ENCODE measurements at regions not wholly inside any gene's neighbourhood (a gene's known extent, or its start where the extent isn't known, plus 50 kb on each side); places are given as distances from the start of the nearest gene placed in this dataset.

GRCh38 chr5:21094619-21095018, 1106.6 kb upstream of the CDH18 start:
- no peak for ATAC-seq
- H3K27me3 Mint-ChIP-seq, result no peaks in the 10 kb centered on the region
- H3K9me3 Mint-ChIP-seq, result peaks cover 0 to 5% (median 3%) of the 10 kb centered on the region in 9 donors
- H3K36me3 Mint-ChIP-seq, result peaks cover 0 to 2% (median 0%) of the 10 kb centered on the region in 3 donors
- H3K27ac Mint-ChIP-seq, result no peak overlapping the region
- POLR2A ChIA-PET, result no interaction called here
- no peak for DNase-seq
- H3K4me1 Mint-ChIP-seq, result no peaks in the 10 kb centered on the region
- H3K4me3 Mint-ChIP-seq, result no peak overlapping the region

GRCh38 chr5:21087766-21088165, 1099.8 kb upstream of the CDH18 start:
- Mint-ChIP-seq H3K4me3 (no peak overlapping the region), H3K36me3 (no peaks in the 10 kb centered on the region), H3K9me3 (peaks cover 3 to 38% (median 11%) of the 10 kb centered on the region in 9 donors), H3K27me3 (no peaks in the 10 kb centered on the region), H3K4me1 (no peaks in the 10 kb centered on the region), H3K27ac (no peak overlapping the region)
- ATAC-seq (no peak), DNase-seq (no peak)
- POLR2A ChIA-PET, result no interaction called here

- no peak overlapping the region for H3K27ac Mint-ChIP-seq
- H3K9me3 Mint-ChIP-seq, result peaks cover 5 to 38% (median 11%) of the 10 kb centered on the region in 9 donors
- no peaks in the 10 kb centered on the region for H3K4me1 Mint-ChIP-seq
- POLR2A ChIA-PET, result no interaction called here
- no peaks in the 10 kb centered on the region for H3K36me3 Mint-ChIP-seq
- no peaks in the 10 kb centered on the region for H3K27me3 Mint-ChIP-seq
- DNase-seq (no peak), ATAC-seq (no peak)
- H3K4me3 Mint-ChIP-seq, result no peak overlapping the region
Observed at GRCh38 chr5:21085791-21086190, 1097.8 kb upstream of the CDH18 start.

- no peak for ATAC-seq
- peaks cover 3 to 18% (median 7%) of the 10 kb centered on the region in 9 donors for H3K9me3 Mint-ChIP-seq
- H3K4me1 Mint-ChIP-seq, result no peaks in the 10 kb centered on the region
- no peak for DNase-seq
- H3K27ac Mint-ChIP-seq, result no peak overlapping the region
- POLR2A ChIA-PET, result no interaction called here
- H3K4me3 Mint-ChIP-seq, result no peak overlapping the region
- H3K36me3 Mint-ChIP-seq, result no peaks in the 10 kb centered on the region
- H3K27me3 Mint-ChIP-seq, result no peaks in the 10 kb centered on the region
Observed at GRCh38 chr5:21071986-21072385, 1084.0 kb upstream of the CDH18 start.

DNA sequence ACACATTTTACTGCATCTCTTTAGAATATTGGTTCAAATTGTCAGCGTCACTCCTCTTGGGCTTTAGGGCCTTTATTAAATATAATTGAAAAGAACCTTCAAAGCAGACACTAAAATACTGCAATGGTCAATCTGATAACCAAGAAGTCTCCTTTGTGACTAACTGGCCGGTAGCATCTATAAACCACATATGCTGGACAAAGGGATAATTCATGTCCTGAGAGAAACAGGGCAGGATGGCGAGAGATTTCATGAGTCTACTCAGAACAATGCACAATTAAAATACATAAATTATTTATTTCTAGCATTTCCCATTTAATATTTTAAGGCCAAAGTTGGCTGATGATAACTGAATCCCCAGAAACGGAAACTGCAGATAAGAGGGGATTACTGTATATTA, 1083.4 kb upstream of the CDH18 start:
- Mint-ChIP-seq H3K27me3 (no peaks in the 10 kb centered on the region), H3K4me1 (no peaks in the 10 kb centered on the region), H3K4me3 (no peak overlapping the region), H3K9me3 (peaks cover 3 to 20% (median 8%) of the 10 kb centered on the region in 9 donors), H3K36me3 (no peaks in the 10 kb centered on the region), H3K27ac (no peak overlapping the region)
- POLR2A ChIA-PET, result no interaction called here
- DNase-seq (no peak), ATAC-seq (no peak)

- peaks cover 3 to 20% (median 8%) of the 10 kb centered on the region in 9 donors for H3K9me3 Mint-ChIP-seq
- H3K4me1 Mint-ChIP-seq, result no peaks in the 10 kb centered on the region
- no peak overlapping the region for H3K27ac Mint-ChIP-seq
- POLR2A ChIA-PET, result no interaction called here
- H3K4me3 Mint-ChIP-seq, result no peak overlapping the region
- no peak for ATAC-seq
- no peak for DNase-seq
- H3K27me3 Mint-ChIP-seq, result no peaks in the 10 kb centered on the region
- no peaks in the 10 kb centered on the region for H3K36me3 Mint-ChIP-seq
Observed at GRCh38 chr5:21070858-21071257, 1082.9 kb upstream of the CDH18 start.

GRCh38 chr5:21067724-21068123, 1079.7 kb upstream of the CDH18 start:
- no peak for DNase-seq
- H3K4me1 Mint-ChIP-seq, result no peaks in the 10 kb centered on the region
- ATAC-seq, result no peak
- POLR2A ChIA-PET, result no interaction called here
- H3K4me3 Mint-ChIP-seq, result no peak overlapping the region
- no peak overlapping the region for H3K27ac Mint-ChIP-seq
- H3K36me3 Mint-ChIP-seq, result no peaks in the 10 kb centered on the region
- no peaks in the 10 kb centered on the region for H3K27me3 Mint-ChIP-seq
- H3K9me3 Mint-ChIP-seq, result peaks cover 8 to 20% (median 13%) of the 10 kb centered on the region in 9 donors

GRCh38 chr5:21063146-21063545, 1075.1 kb upstream of the CDH18 start:
- no peak overlapping the region for H3K27ac Mint-ChIP-seq
- peaks cover 11 to 33% (median 20%) of the 10 kb centered on the region in 9 donors for H3K9me3 Mint-ChIP-seq
- POLR2A ChIA-PET, result no interaction called here
- ATAC-seq (no peak), DNase-seq (no peak)
- H3K36me3 Mint-ChIP-seq, result peaks cover 0 to 8% (median 0%) of the 10 kb centered on the region in 3 donors
- H3K4me1 Mint-ChIP-seq, result no peaks in the 10 kb centered on the region
- H3K27me3 Mint-ChIP-seq, result no peaks in the 10 kb centered on the region
- H3K4me3 Mint-ChIP-seq, result no peak overlapping the region

DNA sequence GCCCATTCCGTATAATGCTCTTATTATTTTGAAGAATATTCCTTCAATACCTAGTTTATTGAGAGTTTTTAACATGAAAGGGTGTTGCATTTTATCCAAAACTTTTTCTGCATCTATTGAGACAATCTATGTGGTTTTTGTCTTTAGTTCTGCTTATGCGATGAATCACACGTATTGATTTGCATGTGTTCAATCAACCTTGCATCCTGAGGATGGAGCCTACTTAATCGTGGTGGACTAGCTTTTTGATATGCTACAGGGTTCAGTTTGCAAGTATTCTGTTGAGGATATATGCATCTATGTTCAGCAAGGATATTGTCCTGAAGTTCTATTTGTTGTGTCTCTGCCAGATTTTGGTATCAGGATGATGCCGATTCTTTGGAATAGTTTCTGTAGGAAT, 1070.3 kb upstream of the CDH18 start:
- ATAC-seq, result no peak
- Mint-ChIP-seq H3K4me1 (no peaks in the 10 kb centered on the region), H3K4me3 (no peak overlapping the region), H3K36me3 (peaks cover 0 to 8% (median 0%) of the 10 kb centered on the region in 3 donors), H3K27me3 (no peaks in the 10 kb centered on the region), H3K9me3 (peaks cover 7 to 26% (median 17%) of the 10 kb centered on the region in 9 donors), H3K27ac (no peak overlapping the region)
- no peak for DNase-seq
- POLR2A ChIA-PET, result no interaction called here

DNA sequence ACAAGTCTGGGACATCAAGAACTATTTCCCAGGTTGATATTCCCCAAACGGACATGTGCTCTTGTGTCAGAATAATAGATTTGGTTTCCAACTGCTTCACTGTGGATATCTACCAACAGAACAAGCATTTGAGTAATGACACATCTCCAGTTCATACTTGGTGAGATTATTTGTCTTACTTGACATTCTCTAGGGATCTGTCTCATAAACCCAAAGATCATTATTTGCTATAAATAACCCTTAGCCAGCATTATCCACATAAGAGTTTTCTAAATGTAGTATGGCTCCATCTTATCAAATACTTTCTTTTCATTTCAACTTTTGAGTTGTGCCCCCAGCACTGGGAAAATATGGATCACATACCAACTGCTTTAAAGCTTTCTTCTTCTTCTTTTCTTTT, 1063.9 kb upstream of the CDH18 start:
- DNase-seq (no peak), ATAC-seq (no peak)
- Mint-ChIP-seq H3K4me3 (no peak overlapping the region), H3K9me3 (peaks cover 0 to 27% (median 12%) of the 10 kb centered on the region in 9 donors), H3K27ac (no peak overlapping the region), H3K36me3 (no peaks in the 10 kb centered on the region), H3K27me3 (no peaks in the 10 kb centered on the region), H3K4me1 (no peaks in the 10 kb centered on the region)
- POLR2A ChIA-PET, result no interaction called here

- POLR2A ChIA-PET, result no interaction called here
- ATAC-seq, result no peak
Observed at GRCh38 chr5:21049901-21050300, 1061.9 kb upstream of the CDH18 start.

DNA sequence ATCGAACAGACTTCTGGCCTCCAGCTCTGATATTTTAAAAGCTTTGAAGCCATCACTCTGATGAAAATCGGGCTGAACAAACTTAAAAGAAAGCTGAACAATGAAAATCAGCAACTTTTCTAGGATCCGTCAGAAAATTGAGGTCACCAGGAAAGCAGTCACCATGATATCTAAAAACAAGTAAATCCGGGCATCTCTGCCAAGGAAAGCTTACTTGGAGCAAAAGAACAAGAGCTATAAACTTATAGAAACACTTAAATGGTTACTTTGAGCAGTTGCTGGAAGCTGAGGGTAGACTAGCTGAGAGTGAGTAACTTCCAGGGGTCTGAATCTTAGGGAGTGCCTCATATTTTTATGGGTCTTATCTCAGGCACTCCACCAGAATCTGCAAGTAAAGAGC, 1043.0 kb upstream of the CDH18 start:
- Mint-ChIP-seq H3K4me3 (no peak overlapping the region), H3K36me3 (no peaks in the 10 kb centered on the region), H3K9me3 (peaks cover 2 to 34% (median 14%) of the 10 kb centered on the region in 9 donors), H3K27me3 (no peaks in the 10 kb centered on the region), H3K27ac (no peak overlapping the region), H3K4me1 (no peaks in the 10 kb centered on the region)
- POLR2A ChIA-PET, result no interaction called here
- no peak for ATAC-seq
- no peak for DNase-seq

More at GRCh38 chr5:21049901-21050300, 1061.9 kb upstream of the CDH18 start:
- Mint-ChIP-seq H3K4me3 (no peak overlapping the region), H3K36me3 (no peaks in the 10 kb centered on the region), H3K27ac (no peak overlapping the region), H3K4me1 (no peaks in the 10 kb centered on the region), H3K9me3 (peaks cover 0 to 27% (median 14%) of the 10 kb centered on the region in 9 donors), H3K27me3 (no peaks in the 10 kb centered on the region)
- no peak for DNase-seq

DNA sequence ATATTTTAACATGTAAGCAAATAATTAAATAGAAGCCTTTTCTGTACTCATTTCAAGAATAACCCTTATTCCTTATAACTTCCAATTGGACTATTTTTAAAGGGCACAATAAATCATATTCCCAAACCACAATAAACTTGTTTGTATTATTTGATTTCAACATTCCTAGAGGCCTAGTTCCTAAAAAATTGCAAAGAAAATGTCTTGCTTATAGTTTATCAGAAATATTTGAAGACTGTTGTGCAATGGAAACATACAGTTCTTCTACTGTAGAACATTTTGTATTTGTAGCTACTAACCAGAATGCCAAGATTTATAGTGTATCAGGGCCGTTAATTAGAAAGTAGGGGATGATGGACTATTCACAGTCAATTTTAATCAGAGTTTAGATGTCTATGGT, 1037.0 kb upstream of the CDH18 start:
- POLR2A ChIA-PET, result no interaction called here
- H3K9me3 Mint-ChIP-seq, result peaks cover 2 to 32% (median 17%) of the 10 kb centered on the region in 9 donors
- H3K36me3 Mint-ChIP-seq, result peaks cover 0 to 8% (median 0%) of the 10 kb centered on the region in 3 donors
- no peak for ATAC-seq
- H3K4me3 Mint-ChIP-seq, result no peak overlapping the region
- no peak for DNase-seq
- H3K4me1 Mint-ChIP-seq, result no peaks in the 10 kb centered on the region
- H3K27me3 Mint-ChIP-seq, result no peaks in the 10 kb centered on the region
- no peak overlapping the region for H3K27ac Mint-ChIP-seq

DNA sequence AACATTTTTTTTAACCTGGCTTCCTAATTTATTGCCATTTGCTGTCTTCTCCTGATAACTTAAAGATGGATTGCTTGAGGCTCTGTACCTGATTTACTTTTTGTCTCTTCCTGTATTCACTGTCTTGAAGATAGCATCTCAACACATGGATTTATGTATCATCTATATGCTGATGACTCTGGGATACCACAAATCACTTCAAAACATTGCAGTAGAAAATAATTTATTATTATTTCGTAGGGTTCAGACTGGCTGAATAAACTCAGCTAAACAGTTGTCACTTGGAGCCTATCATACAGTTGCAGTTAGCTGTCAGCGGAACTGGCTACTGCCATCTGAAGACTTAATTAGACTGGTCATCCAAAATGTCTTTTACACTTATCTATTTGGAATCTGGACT, 1025.2 kb upstream of the CDH18 start:
- Mint-ChIP-seq H3K9me3 (peaks cover 2 to 33% (median 7%) of the 10 kb centered on the region in 9 donors), H3K27me3 (no peaks in the 10 kb centered on the region), H3K27ac (no peak overlapping the region), H3K4me1 (no peaks in the 10 kb centered on the region), H3K4me3 (no peak overlapping the region), H3K36me3 (peaks cover 0 to 5% (median 0%) of the 10 kb centered on the region in 3 donors)
- DNase-seq (no peak), ATAC-seq (no peak)
- POLR2A ChIA-PET, result no interaction called here

Measured in naive thymus-derived CD8-positive, alpha-beta T cell (primary cell).